GM23338 (cell line): ENCODE measurements at regions not wholly inside any gene's neighbourhood (a gene's known extent, or its start where the extent isn't known, plus 50 kb on each side); places are given as distances from the start of the nearest gene placed in this dataset.
A peak's percentile ranks its signal among the peaks of the same experiment; 100 is the strongest.

Source experiments
- ATAC-seq: fragments of 200-7000 bp; cut with Tn5 transposase; 3 replicates; pipeline ENCODE4 v1.9.1; 2020
- DNase-seq: peaks from one replicate; pipeline ENCODE4 v3.0.0-alpha.2; 2015; ENCODE audit warnings: low spot score
- H2AFZ ChIP-seq: fragments of 200-600 bp; sonication (generic); 2 replicates; pipeline ENCODE4 v1.8.0; 2016; ENCODE audit warnings: antibody characterized with exemption, mild to moderate bottlenecking, moderate library complexity
- H3F3A ChIP-seq: fragments of 200-600 bp; sonication (generic); replicated peaks from 2 replicates; pipeline ENCODE4 v1.8.0; 2017; ENCODE audit warnings: antibody characterized with exemption, mixed run types, low read depth
- H3K27ac ChIP-seq: fragments of 200-600 bp; sonication (generic); 2 replicates; pipeline ENCODE4 v1.6.1; 2016; ENCODE audit warnings: low read depth
- H3K27me3 ChIP-seq: fragments of 200-600 bp; sonication (generic); 2 replicates; pipeline ENCODE4 v1.8.0; 2016; ENCODE audit warnings: mild to moderate bottlenecking, mixed run types, moderate library complexity; ENCODE audit not compliant: insufficient read depth
- H3K36me3 ChIP-seq: fragments of 200-600 bp; sonication (generic); 2 replicates; pipeline ENCODE4 v1.8.0; 2016; ENCODE audit warnings: mild to moderate bottlenecking; ENCODE audit not compliant: insufficient read depth
- H3K4me1 ChIP-seq: fragments of 200-600 bp; sonication (generic); 2 replicates; pipeline ENCODE4 v1.8.0; 2016; ENCODE audit warnings: mild to moderate bottlenecking, moderate library complexity; ENCODE audit not compliant: insufficient read depth
- H3K4me2 ChIP-seq: fragments of 200-600 bp; sonication (generic); 2 replicates; pipeline ENCODE4 v1.7.1; 2017; ENCODE audit warnings: mixed run types
- H3K4me3 ChIP-seq: fragments of 200-600 bp; sonication (generic); 2 replicates; pipeline ENCODE4 v1.6.1; 2016; ENCODE audit warnings: mixed run types
- H3K79me2 ChIP-seq: fragments of 200-600 bp; sonication (generic); replicated peaks from 2 replicates; pipeline ENCODE4 v1.8.0; 2017; ENCODE audit warnings: mild to moderate bottlenecking; ENCODE audit not compliant: insufficient read depth
- H3K9me2 ChIP-seq: fragments of 200-600 bp; sonication (generic); 2 replicates; pipeline ENCODE4 v1.8.0; 2017; ENCODE audit not compliant: insufficient read depth
- H4K20me1 ChIP-seq: fragments of 200-600 bp; sonication (generic); replicated peaks from 2 replicates; pipeline ENCODE4 v1.8.0; 2017; ENCODE audit warnings: mild to moderate bottlenecking; ENCODE audit not compliant: insufficient read depth
- H3K27ac Mint-ChIP-seq: 2 replicates; pipeline ENCODE4 v1.8.0; 2020; ENCODE audit warnings: inconsistent platforms, mild to moderate bottlenecking, moderate library complexity, mixed read lengths
- H3K27me3 Mint-ChIP-seq: 3 replicates; pipeline ENCODE4 v1.8.0; 2022; ENCODE audit warnings: low read depth, mild to moderate bottlenecking, moderate library complexity, mixed read lengths, inconsistent platforms; ENCODE audit not compliant: insufficient read depth, poor library complexity
- H3K36me3 Mint-ChIP-seq: 3 replicates; pipeline ENCODE4 v1.8.0; 2021; ENCODE audit warnings: low read depth, mild to moderate bottlenecking, inconsistent platforms, moderate library complexity, mixed read lengths
- H3K4me1 Mint-ChIP-seq: 3 replicates; pipeline ENCODE4 v1.8.0; 2020; ENCODE audit warnings: mild to moderate bottlenecking, inconsistent platforms, mixed read lengths
- H3K4me3 Mint-ChIP-seq: 3 replicates; pipeline ENCODE4 v1.8.0; 2021; ENCODE audit warnings: moderate library complexity, mild to moderate bottlenecking, inconsistent platforms, mixed read lengths
- H3K9me3 Mint-ChIP-seq: 3 replicates; pipeline ENCODE4 v1.8.0; 2020; ENCODE audit warnings: moderate library complexity, mild to moderate bottlenecking, inconsistent platforms, mixed read lengths
- CREB1 ChIP-seq: fragments of 250-450 bp; sonication (Bioruptor Pico); IDR thresholded peaks from 2 replicates; pipeline ENCODE4 v1.5.0; 2020; ENCODE audit warnings: low read depth, mild to moderate bottlenecking, moderate library complexity
- CTCF ChIP-seq, 2 experiments: fragments of 200-600 bp in 1 of 2; sonication (generic) in 1 of 2; conservative IDR thresholded peaks; 2 replicates each; pipeline versions ENCODE4 v1.5.1 to v1.6.1; 2016 to 2017; ENCODE audit warnings: antibody characterized with exemption in 2 of 2, low read depth in 2 of 2, mild to moderate bottlenecking in 2 of 2, moderate library complexity in 1 of 2
- EZH2 ChIP-seq: fragments of 200-600 bp; sonication (generic); IDR thresholded peaks from one replicate; pipeline ENCODE4 v1.8.0; 2017; ENCODE audit warnings: antibody characterized with exemption, mild to moderate bottlenecking, low read depth; ENCODE audit not compliant: unreplicated experiment
- EZH2phosphoT487 ChIP-seq: fragments of 200-600 bp; sonication (generic); IDR thresholded peaks from one replicate; pipeline ENCODE4 v1.8.1; 2018; ENCODE audit warnings: antibody characterized with exemption; ENCODE audit not compliant: unreplicated experiment
- JUNB ChIP-seq: IDR thresholded peaks from one replicate; pipeline ENCODE4 v1.6.1; 2016; ENCODE audit warnings: antibody characterized with exemption; ENCODE audit not compliant: unreplicated experiment
- NANOG ChIP-seq: IDR thresholded peaks from 2 replicates; pipeline ENCODE4 v1.6.1; 2016; ENCODE audit warnings: antibody characterized with exemption, borderline replicate concordance
- POLR2AphosphoS5 ChIP-seq: IDR thresholded peaks from 2 replicates; pipeline ENCODE4 v1.6.1; 2016; ENCODE audit warnings: antibody characterized with exemption, low read depth
- REST ChIP-seq: IDR thresholded peaks from one replicate; pipeline ENCODE4 v1.6.1; 2018; ENCODE audit warnings: antibody characterized with exemption; ENCODE audit not compliant: unreplicated experiment
- STAT1 ChIP-seq: IDR thresholded peaks from one replicate; pipeline ENCODE4 v1.6.1; 2016; ENCODE audit warnings: antibody characterized with exemption; ENCODE audit not compliant: unreplicated experiment
- ZNF114 ChIP-seq: fragments of 250-450 bp; sonication (Bioruptor Pico); IDR thresholded peaks from 2 replicates; pipeline ENCODE4 v1.5.0; 2020; ENCODE audit warnings: mild to moderate bottlenecking, moderate library complexity
- ZNF331 ChIP-seq: fragments of 250-450 bp; sonication (Bioruptor Pico); IDR thresholded peaks from 2 replicates; pipeline ENCODE4 v1.5.0; 2020; ENCODE audit warnings: low read depth, mild to moderate bottlenecking, moderate library complexity
- TF ChIP-seq, protein P1 (sequence below): IDR thresholded peaks from 2 replicates; pipeline ENCODE4 v1.6.1; 2016; ENCODE audit warnings: antibody characterized with exemption
- TF ChIP-seq, protein P2 (sequence below): fragments of 250-450 bp; sonication (Bioruptor Pico); IDR thresholded peaks from 2 replicates; pipeline ENCODE4 v1.5.0; 2020; ENCODE audit warnings: mild to moderate bottlenecking, moderate library complexity

DNA sequence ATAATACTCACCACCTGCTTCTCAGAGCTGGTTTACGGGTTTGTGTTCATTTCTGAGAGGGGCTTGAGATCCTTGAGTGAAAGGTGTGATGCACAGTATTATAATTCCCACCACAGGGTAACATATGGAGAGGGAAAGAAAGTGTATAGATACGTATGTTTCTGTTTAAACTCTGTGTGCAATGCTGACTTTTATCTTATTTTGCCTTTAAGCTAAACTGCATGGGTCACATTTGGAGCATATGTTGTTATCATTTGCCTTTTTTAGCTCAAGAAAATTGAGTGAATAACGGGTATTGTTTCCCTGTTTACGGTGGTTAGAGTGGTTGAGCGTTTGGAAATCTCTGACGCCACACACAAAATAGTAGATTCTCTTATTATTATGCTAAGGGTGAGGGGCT, 191.1 kb upstream of the NFIA start:
- no peaks in the 10 kb centered on the region for H3K27me3 ChIP-seq
- peaks cover 61% of the 10 kb centered on the region for H3K4me1 Mint-ChIP-seq
- H3K9me2 ChIP-seq = no peaks in the 10 kb centered on the region
- no peak overlapping the region for H3K27ac Mint-ChIP-seq
- TF ChIP-seq EZH2phosphoT487 (no peak), NANOG (no peak), REST (no peak), JUNB (no peak), ZNF331 (no peak), CREB1 (CRISPR knock-in tag) (no peak), ZNF114 (no peak), POLR2AphosphoS5 (no peak), STAT1 (no peak), EZH2 (no peak), CTCF (conservative IDR thresholded peaks at IDR 0.05; ENCODE audit: low read depth in 2 of 2) (no peak)
- TF ChIP-seq, protein P1, sequence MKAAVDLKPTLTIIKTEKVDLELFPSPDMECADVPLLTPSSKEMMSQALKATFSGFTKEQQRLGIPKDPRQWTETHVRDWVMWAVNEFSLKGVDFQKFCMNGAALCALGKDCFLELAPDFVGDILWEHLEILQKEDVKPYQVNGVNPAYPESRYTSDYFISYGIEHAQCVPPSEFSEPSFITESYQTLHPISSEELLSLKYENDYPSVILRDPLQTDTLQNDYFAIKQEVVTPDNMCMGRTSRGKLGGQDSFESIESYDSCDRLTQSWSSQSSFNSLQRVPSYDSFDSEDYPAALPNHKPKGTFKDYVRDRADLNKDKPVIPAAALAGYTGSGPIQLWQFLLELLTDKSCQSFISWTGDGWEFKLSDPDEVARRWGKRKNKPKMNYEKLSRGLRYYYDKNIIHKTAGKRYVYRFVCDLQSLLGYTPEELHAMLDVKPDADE = no peak
- TF ChIP-seq, protein P2, sequence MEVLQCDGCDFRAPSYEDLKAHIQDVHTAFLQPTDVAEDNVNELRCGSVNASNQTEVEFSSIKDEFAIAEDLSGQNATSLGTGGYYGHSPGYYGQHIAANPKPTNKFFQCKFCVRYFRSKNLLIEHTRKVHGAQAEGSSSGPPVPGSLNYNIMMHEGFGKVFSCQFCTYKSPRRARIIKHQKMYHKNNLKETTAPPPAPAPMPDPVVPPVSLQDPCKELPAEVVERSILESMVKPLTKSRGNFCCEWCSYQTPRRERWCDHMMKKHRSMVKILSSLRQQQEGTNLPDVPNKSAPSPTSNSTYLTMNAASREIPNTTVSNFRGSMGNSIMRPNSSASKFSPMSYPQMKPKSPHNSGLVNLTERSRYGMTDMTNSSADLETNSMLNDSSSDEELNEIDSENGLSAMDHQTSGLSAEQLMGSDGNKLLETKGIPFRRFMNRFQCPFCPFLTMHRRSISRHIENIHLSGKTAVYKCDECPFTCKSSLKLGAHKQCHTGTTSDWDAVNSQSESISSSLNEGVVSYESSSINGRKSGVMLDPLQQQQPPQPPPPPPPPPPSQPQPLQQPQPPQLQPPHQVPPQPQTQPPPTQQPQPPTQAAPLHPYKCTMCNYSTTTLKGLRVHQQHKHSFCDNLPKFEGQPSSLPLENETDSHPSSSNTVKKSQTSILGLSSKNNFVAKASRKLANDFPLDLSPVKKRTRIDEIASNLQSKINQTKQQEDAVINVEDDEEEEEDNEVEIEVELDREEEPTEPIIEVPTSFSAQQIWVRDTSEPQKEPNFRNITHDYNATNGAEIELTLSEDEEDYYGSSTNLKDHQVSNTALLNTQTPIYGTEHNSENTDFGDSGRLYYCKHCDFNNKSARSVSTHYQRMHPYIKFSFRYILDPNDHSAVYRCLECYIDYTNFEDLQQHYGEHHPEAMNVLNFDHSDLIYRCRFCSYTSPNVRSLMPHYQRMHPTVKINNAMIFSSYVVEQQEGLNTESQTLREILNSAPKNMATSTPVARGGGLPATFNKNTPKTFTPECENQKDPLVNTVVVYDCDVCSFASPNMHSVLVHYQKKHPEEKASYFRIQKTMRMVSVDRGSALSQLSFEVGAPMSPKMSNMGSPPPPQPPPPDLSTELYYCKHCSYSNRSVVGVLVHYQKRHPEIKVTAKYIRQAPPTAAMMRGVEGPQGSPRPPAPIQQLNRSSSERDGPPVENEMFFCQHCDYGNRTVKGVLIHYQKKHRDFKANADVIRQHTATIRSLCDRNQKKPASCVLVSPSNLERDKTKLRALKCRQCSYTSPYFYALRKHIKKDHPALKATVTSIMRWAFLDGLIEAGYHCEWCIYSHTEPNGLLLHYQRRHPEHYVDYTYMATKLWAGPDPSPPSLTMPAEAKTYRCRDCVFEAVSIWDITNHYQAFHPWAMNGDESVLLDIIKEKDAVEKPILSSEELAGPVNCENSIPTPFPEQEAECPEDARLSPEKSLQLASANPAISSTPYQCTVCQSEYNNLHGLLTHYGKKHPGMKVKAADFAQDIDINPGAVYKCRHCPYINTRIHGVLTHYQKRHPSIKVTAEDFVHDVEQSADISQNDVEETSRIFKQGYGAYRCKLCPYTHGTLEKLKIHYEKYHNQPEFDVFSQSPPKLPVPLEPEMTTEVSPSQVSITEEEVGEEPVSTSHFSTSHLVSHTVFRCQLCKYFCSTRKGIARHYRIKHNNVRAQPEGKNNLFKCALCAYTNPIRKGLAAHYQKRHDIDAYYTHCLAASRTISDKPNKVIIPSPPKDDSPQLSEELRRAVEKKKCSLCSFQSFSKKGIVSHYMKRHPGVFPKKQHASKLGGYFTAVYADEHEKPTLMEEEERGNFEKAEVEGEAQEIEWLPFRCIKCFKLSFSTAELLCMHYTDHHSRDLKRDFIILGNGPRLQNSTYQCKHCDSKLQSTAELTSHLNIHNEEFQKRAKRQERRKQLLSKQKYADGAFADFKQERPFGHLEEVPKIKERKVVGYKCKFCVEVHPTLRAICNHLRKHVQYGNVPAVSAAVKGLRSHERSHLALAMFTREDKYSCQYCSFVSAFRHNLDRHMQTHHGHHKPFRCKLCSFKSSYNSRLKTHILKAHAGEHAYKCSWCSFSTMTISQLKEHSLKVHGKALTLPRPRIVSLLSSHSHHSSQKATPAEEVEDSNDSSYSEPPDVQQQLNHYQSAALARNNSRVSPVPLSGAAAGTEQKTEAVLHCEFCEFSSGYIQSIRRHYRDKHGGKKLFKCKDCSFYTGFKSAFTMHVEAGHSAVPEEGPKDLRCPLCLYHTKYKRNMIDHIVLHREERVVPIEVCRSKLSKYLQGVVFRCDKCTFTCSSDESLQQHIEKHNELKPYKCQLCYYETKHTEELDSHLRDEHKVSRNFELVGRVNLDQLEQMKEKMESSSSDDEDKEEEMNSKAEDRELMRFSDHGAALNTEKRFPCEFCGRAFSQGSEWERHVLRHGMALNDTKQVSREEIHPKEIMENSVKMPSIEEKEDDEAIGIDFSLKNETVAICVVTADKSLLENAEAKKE = no peak
- no peak overlapping the region for H3K4me3 Mint-ChIP-seq
- H3K36me3 Mint-ChIP-seq = no peaks in the 10 kb centered on the region
- peak overlapping the region; percentile 80 for H2AFZ ChIP-seq
- DNase-seq (no peak), ATAC-seq (no peak)
- no peaks in the 10 kb centered on the region for H3K79me2 ChIP-seq
- H3K27ac ChIP-seq = no peak overlapping the region
- H3K4me3 ChIP-seq = no peak overlapping the region
- no peak overlapping the region for H3K4me2 ChIP-seq
- H3F3A ChIP-seq = no peaks in the 10 kb centered on the region
- peaks cover 3% of the 10 kb centered on the region for H3K27me3 Mint-ChIP-seq
- H3K36me3 ChIP-seq = no peaks in the 10 kb centered on the region
- no peaks in the 10 kb centered on the region for H4K20me1 ChIP-seq
- H3K9me3 Mint-ChIP-seq = no peaks in the 10 kb centered on the region; the same call in 2 of the 3 replicates
- H3K4me1 ChIP-seq = peaks cover 62% of the 10 kb centered on the region
